ENCODE measurements at regions not wholly inside any gene's neighbourhood (a gene's known extent, or its start where the extent isn't known, plus 50 kb on each side); places are given as distances from the start of the nearest gene placed in this dataset.

DNA sequence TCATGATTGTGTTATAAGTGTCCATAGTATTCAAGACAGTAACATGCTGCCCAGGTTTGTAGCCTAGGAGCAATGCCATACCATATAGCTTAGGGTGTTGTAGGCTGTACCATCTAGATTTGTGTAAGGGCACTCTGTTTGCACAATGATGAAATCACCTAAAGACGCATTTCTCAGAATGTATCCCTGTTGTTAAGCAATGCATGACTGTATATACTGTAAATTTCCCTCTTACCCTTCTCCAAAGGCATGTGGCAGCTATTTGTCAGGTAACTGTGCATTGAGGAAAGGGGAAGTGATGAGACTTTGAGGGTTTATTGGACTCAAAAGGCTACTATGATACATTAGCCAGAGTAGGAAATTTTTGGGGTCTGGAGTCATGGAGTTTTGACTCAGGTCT is 180.8 kb downstream of the VAPA start:
- ChIA-PET CTCF (no interaction called here), POLR2A (no interaction called here)
- Histone ChIP-seq H3K27ac (ENCODE audit: low read length) (no peak overlapping the region), H3K27me3 (ENCODE audit: control insufficient read depth, insufficient read depth, low read length) (peaks cover 4% of the 10 kb centered on the region), H3K9me3 (ENCODE audit: control insufficient read depth, insufficient read depth, low read depth, low read length) (no peaks in the 10 kb centered on the region), H3K36me3 (ENCODE audit: control insufficient read depth, insufficient read depth, low read length) (no peaks in the 10 kb centered on the region), H3K4me1 (ENCODE audit: control insufficient read depth, insufficient read depth, low read length) (no peaks in the 10 kb centered on the region), H3K4me3 (ENCODE audit: low read depth in 2 of 2, low read length in 2 of 2) (no peak overlapping the region)
- in situ Hi-C loops (cut with HindIII; ENCODE audit: low pct_unique_long_range_greater_than_20kb, low sequenced_read_pairs) (no loop called here), intact Hi-C loops (cut with micrococcal nuclease; ENCODE audit: unreplicated experiment) (no loop called here)
- DNase-seq (ENCODE audit: low read depth, low spot score) (no peak), ATAC-seq (no peak)
- no TSS peak for BruUV-seq (replicated peaks)
- TF ChIP-seq TCF7L2 (IDR thresholded peaks at IDR 0.05; ENCODE audit: low read depth, low read length) (no peak), POLR2AphosphoS5 (IDR thresholded peaks at IDR 0.05; ENCODE audit: low read depth, low read length) (no peak), CTCF (IDR thresholded peaks at IDR 0.05) (no peak), SIN3A (IDR thresholded peaks at IDR 0.05; ENCODE audit: borderline replicate concordance, insufficient read depth, low read depth, low read length) (no peak)
- TF ChIP-seq, protein P1, sequence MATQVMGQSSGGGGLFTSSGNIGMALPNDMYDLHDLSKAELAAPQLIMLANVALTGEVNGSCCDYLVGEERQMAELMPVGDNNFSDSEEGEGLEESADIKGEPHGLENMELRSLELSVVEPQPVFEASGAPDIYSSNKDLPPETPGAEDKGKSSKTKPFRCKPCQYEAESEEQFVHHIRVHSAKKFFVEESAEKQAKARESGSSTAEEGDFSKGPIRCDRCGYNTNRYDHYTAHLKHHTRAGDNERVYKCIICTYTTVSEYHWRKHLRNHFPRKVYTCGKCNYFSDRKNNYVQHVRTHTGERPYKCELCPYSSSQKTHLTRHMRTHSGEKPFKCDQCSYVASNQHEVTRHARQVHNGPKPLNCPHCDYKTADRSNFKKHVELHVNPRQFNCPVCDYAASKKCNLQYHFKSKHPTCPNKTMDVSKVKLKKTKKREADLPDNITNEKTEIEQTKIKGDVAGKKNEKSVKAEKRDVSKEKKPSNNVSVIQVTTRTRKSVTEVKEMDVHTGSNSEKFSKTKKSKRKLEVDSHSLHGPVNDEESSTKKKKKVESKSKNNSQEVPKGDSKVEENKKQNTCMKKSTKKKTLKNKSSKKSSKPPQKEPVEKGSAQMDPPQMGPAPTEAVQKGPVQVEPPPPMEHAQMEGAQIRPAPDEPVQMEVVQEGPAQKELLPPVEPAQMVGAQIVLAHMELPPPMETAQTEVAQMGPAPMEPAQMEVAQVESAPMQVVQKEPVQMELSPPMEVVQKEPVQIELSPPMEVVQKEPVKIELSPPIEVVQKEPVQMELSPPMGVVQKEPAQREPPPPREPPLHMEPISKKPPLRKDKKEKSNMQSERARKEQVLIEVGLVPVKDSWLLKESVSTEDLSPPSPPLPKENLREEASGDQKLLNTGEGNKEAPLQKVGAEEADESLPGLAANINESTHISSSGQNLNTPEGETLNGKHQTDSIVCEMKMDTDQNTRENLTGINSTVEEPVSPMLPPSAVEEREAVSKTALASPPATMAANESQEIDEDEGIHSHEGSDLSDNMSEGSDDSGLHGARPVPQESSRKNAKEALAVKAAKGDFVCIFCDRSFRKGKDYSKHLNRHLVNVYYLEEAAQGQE (IDR thresholded peaks at IDR 0.05; ENCODE audit: insufficient read depth in 1 of 2, low read depth in 2 of 2, low read length in 1 of 2): no peak

GRCh38 chr18:10095356-10095755 is 181.5 kb downstream of the VAPA start:
- CTCF ChIA-PET: no interaction called here
- intact Hi-C loops (cut with micrococcal nuclease; ENCODE audit: unreplicated experiment): no loop called here
- no peaks in the 10 kb centered on the region for H3K36me3 ChIP-seq (ENCODE audit: control insufficient read depth, insufficient read depth, low read length)
- TF ChIP-seq POLR2AphosphoS5 (IDR thresholded peaks at IDR 0.05; ENCODE audit: low read depth, low read length) (no peak), SIN3A (IDR thresholded peaks at IDR 0.05; ENCODE audit: borderline replicate concordance, insufficient read depth, low read depth, low read length) (no peak), TCF7L2 (IDR thresholded peaks at IDR 0.05; ENCODE audit: low read depth, low read length) (no peak), CTCF (IDR thresholded peaks at IDR 0.05) (no peak)
- TF ChIP-seq, protein P1 (IDR thresholded peaks at IDR 0.05; ENCODE audit: insufficient read depth in 1 of 2, low read depth in 2 of 2, low read length in 1 of 2): no peak
- POLR2A ChIA-PET: no interaction called here
- H3K27ac ChIP-seq (ENCODE audit: low read length): no peak overlapping the region
- H3K9me3 ChIP-seq (ENCODE audit: control insufficient read depth, insufficient read depth, low read depth, low read length): no peaks in the 10 kb centered on the region
- no peak overlapping the region for H3K4me3 ChIP-seq (ENCODE audit: low read depth in 2 of 2, low read length in 2 of 2)
- ATAC-seq: no peak
- no peaks in the 10 kb centered on the region for H3K4me1 ChIP-seq (ENCODE audit: control insufficient read depth, insufficient read depth, low read length)
- BruUV-seq (replicated peaks): no TSS peak
- in situ Hi-C loops (cut with HindIII; ENCODE audit: low pct_unique_long_range_greater_than_20kb, low sequenced_read_pairs): no loop called here
- no peak for DNase-seq (ENCODE audit: low read depth, low spot score)
- H3K27me3 ChIP-seq (ENCODE audit: control insufficient read depth, insufficient read depth, low read length): peaks cover 2% of the 10 kb centered on the region

Measured in Panc1 (cell line).